SK-N-SH treated with all-trans-retinoic acid at 6 μM for 48 hours (cell line): ENCODE measurements at regions not wholly inside any gene's neighbourhood (a gene's known extent, or its start where the extent isn't known, plus 50 kb on each side); places are given as distances from the start of the nearest gene placed in this dataset.

Source experiments
- CSDC2 ChIP-seq: fragments of 250-450 bp; sonication (Bioruptor Pico); IDR thresholded peaks from 2 replicates; pipeline ENCODE4 v1.5.0; 2020; ENCODE audit warnings: mild to moderate bottlenecking, moderate library complexity
- ZC3H10 ChIP-seq: fragments of 250-450 bp; sonication (Bioruptor Pico); IDR thresholded peaks from 2 replicates; pipeline ENCODE4 v1.5.1; 2021; ENCODE audit warnings: mild to moderate bottlenecking, moderate library complexity
- ZFP3 ChIP-seq: fragments of 250-450 bp; sonication (Bioruptor Pico); IDR thresholded peaks from 2 replicates; pipeline ENCODE4 v1.5.0; 2020; ENCODE audit warnings: mild to moderate bottlenecking, moderate library complexity
- ZNF565 ChIP-seq: fragments of 450-650 bp; formaldehyde crosslinking; conservative IDR thresholded peaks from 2 replicates; pipeline ENCODE4 v1.5.0; 2020; ENCODE audit warnings: low read depth, mild to moderate bottlenecking, moderate library complexity
- TF ChIP-seq, protein P1 (sequence below): fragments of 250-450 bp; sonication (Bioruptor Pico); IDR thresholded peaks from 2 replicates; pipeline ENCODE4 v1.8.0; 2020; ENCODE audit warnings: mild to moderate bottlenecking, moderate library complexity, borderline replicate concordance

DNA sequence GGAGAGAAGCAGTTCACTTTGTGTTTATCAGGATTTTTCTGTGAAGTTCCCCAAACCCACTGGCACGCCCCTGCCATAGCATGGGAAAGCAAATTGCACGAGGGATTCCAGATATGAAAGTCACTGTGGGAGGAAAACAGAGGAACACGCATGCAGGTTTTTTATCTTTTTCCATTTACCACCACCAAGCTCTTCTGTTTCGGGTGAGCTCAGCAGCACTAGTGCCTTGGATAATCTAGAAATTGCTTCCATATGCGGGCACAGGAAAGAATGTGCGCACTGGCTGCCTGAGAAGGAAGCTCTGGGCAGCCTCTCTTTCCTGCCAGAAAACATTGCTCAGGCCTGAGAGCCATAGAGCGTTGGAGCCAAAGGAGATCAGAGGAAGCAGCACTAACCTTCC, 65.9 kb upstream of the WIPF1 start:
- TF ChIP-seq ZC3H10 (no peak), ZNF565 (CRISPR knock-in tag) (no peak), CSDC2 (CRISPR knock-in tag) (no peak), ZFP3 (CRISPR knock-in tag) (no peak)
- TF ChIP-seq, protein P1, sequence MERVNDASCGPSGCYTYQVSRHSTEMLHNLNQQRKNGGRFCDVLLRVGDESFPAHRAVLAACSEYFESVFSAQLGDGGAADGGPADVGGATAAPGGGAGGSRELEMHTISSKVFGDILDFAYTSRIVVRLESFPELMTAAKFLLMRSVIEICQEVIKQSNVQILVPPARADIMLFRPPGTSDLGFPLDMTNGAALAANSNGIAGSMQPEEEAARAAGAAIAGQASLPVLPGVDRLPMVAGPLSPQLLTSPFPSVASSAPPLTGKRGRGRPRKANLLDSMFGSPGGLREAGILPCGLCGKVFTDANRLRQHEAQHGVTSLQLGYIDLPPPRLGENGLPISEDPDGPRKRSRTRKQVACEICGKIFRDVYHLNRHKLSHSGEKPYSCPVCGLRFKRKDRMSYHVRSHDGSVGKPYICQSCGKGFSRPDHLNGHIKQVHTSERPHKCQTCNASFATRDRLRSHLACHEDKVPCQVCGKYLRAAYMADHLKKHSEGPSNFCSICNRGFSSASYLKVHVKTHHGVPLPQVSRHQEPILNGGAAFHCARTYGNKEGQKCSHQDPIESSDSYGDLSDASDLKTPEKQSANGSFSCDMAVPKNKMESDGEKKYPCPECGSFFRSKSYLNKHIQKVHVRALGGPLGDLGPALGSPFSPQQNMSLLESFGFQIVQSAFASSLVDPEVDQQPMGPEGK, result no peak
